HFFc6 (cell line): ENCODE measurements at regions not wholly inside any gene's neighbourhood (a gene's known extent, or its start where the extent isn't known, plus 50 kb on each side); places are given as distances from the start of the nearest gene placed in this dataset.

Source experiments
- DNase-seq: peaks from one replicate; pipeline ENCODE4 v3.0.0-alpha.2; 2018
- H3K27ac Mint-ChIP-seq: 2 replicates; pipeline ENCODE4 v1.8.0; 2020; ENCODE audit warnings: mild to moderate bottlenecking, mixed read lengths
- H3K27me3 Mint-ChIP-seq: 2 replicates; pipeline ENCODE4 v1.8.0; 2021; ENCODE audit warnings: mild to moderate bottlenecking, moderate library complexity, mixed read lengths; ENCODE audit not compliant: insufficient read depth
- H3K36me3 Mint-ChIP-seq: 2 replicates; pipeline ENCODE4 v1.8.0; 2021; ENCODE audit warnings: low read depth, mixed read lengths
- H3K4me1 Mint-ChIP-seq: 2 replicates; pipeline ENCODE4 v1.8.0; 2020; ENCODE audit warnings: low read depth, mixed read lengths
- H3K4me3 Mint-ChIP-seq: 2 replicates; pipeline ENCODE4 v1.8.0; 2020; ENCODE audit warnings: mild to moderate bottlenecking, moderate library complexity, mixed read lengths
- H3K9me3 Mint-ChIP-seq: 2 replicates; pipeline ENCODE4 v1.8.0; 2020; ENCODE audit warnings: mild to moderate bottlenecking, mixed read lengths
- TF ChIP-seq, protein P1 (sequence below): fragments of 200-600 bp; sonication (generic); IDR thresholded peaks from 2 replicates; pipeline ENCODE4 v1.5.0; 2021; ENCODE audit warnings: antibody characterized with exemption, mild to moderate bottlenecking

DNA sequence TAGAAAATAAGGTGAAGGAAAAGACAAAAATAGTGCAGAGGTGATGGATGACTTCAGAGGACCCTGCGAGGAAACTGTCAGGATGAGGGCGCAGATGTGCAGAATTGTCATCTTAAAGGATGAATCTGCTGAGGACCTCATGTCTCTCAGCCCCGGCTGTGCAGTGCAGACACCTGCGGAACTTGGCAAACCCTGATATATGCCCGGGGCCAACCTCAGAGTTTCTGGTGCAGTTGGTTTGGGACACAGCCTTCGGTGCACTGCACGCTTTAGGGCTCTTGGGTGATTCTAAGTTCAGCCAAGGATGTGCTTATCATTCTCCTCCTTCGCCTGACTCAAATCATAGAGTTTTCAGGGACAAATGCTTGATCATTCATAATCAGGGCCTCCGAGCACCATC is 310.1 kb downstream of the TCERG1L start:
- Mint-ChIP-seq H3K27ac (no peak overlapping the region), H3K4me3 (no peak overlapping the region), H3K9me3 (peaks cover 39% of the 10 kb centered on the region), H3K4me1 (no peaks in the 10 kb centered on the region), H3K27me3 (no peaks in the 10 kb centered on the region), H3K36me3 (peaks cover 9% of the 10 kb centered on the region)
- no peak for DNase-seq
- TF ChIP-seq, protein P1, sequence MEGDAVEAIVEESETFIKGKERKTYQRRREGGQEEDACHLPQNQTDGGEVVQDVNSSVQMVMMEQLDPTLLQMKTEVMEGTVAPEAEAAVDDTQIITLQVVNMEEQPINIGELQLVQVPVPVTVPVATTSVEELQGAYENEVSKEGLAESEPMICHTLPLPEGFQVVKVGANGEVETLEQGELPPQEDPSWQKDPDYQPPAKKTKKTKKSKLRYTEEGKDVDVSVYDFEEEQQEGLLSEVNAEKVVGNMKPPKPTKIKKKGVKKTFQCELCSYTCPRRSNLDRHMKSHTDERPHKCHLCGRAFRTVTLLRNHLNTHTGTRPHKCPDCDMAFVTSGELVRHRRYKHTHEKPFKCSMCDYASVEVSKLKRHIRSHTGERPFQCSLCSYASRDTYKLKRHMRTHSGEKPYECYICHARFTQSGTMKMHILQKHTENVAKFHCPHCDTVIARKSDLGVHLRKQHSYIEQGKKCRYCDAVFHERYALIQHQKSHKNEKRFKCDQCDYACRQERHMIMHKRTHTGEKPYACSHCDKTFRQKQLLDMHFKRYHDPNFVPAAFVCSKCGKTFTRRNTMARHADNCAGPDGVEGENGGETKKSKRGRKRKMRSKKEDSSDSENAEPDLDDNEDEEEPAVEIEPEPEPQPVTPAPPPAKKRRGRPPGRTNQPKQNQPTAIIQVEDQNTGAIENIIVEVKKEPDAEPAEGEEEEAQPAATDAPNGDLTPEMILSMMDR, result no peak

GRCh38 chr10:131002031-131002861 is 309.3 kb downstream of the TCERG1L start:
- H3K27me3 Mint-ChIP-seq, result no peaks in the 10 kb centered on the region
- DNase-seq, result no peak
- H3K27ac Mint-ChIP-seq, result no peak overlapping the region
- H3K4me3 Mint-ChIP-seq, result no peak overlapping the region
- H3K9me3 Mint-ChIP-seq, result peaks cover 35% of the 10 kb centered on the region
- H3K4me1 Mint-ChIP-seq, result no peaks in the 10 kb centered on the region
- TF ChIP-seq, protein P1, result no peak
- H3K36me3 Mint-ChIP-seq, result peaks cover 9% of the 10 kb centered on the region

- Mint-ChIP-seq H3K27ac (no peak overlapping the region), H3K4me3 (no peak overlapping the region), H3K9me3 (peaks cover 41% of the 10 kb centered on the region), H3K36me3 (peaks cover 9% of the 10 kb centered on the region), H3K4me1 (no peaks in the 10 kb centered on the region), H3K27me3 (no peaks in the 10 kb centered on the region)
- no peak for DNase-seq
- TF ChIP-seq, protein P1, result no peak
These were observed 308.1 kb downstream of the TCERG1L start for GRCh38 chr10:131003455-131003854.

DNA sequence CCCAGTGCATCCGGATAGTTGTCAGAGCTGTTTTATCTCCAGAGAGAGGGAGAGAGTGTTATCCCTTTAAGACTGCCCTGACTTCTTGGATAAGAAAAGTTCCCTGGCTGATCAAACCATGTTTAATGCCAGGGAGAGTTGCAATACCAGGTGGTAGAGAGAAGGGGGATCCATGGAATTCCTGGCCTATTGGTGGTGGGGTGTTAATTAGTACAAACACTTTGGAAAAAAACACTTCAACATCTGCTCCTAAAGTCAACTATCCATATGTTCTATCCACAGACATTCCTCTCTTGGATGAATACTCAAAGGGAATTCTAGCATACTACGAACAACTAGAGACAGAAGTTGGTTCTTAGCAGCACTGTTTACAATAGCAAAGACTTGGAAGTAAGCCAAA is 307.2 kb downstream of the TCERG1L start:
- H3K9me3 Mint-ChIP-seq, result peaks cover 46% of the 10 kb centered on the region
- TF ChIP-seq, protein P1, result no peak
- no peak overlapping the region for H3K4me3 Mint-ChIP-seq
- H3K36me3 Mint-ChIP-seq, result peaks cover 9% of the 10 kb centered on the region
- DNase-seq, result no peak
- no peaks in the 10 kb centered on the region for H3K4me1 Mint-ChIP-seq
- H3K27me3 Mint-ChIP-seq, result no peaks in the 10 kb centered on the region
- no peak overlapping the region for H3K27ac Mint-ChIP-seq

GRCh38 chr10:131006458-131007256 is 304.9 kb downstream of the TCERG1L start:
- TF ChIP-seq, protein P1, result no peak
- Mint-ChIP-seq H3K4me3 (no peak overlapping the region), H3K27ac (no peak overlapping the region), H3K27me3 (no peaks in the 10 kb centered on the region), H3K4me1 (no peaks in the 10 kb centered on the region), H3K9me3 (peaks cover 41% of the 10 kb centered on the region), H3K36me3 (no peaks in the 10 kb centered on the region; the same call in 1 of the 2 replicates)
- no peak for DNase-seq
